HepG2 (cell line): ENCODE measurements at regions not wholly inside any gene's neighbourhood (a gene's known extent, or its start where the extent isn't known, plus 50 kb on each side); places are given as distances from the start of the nearest gene placed in this dataset.

ENCODE experiments used
- CTCF ChIP-seq: sonication (generic); formaldehyde crosslinking; IDR thresholded peaks from 2 replicates; pipeline ENCODE4 v1.5.0; 2020; ENCODE audit warnings: mild to moderate bottlenecking, missing genetic modification reagents, moderate library complexity
- GMEB2 ChIP-seq: IDR thresholded peaks from 2 replicates; pipeline ENCODE4 v1.6.1; 2016; ENCODE audit warnings: missing biosample characterization, missing genetic modification reagents, low read depth
- PRDM4 ChIP-seq: sonication (generic); formaldehyde crosslinking; IDR thresholded peaks from 2 replicates; pipeline ENCODE4 v1.9.0; 2021; ENCODE audit warnings: missing genetic modification reagents, borderline replicate concordance
- ZNF34 ChIP-seq: sonication (generic); formaldehyde crosslinking; IDR thresholded peaks from 2 replicates; pipeline ENCODE4 v1.4.0; 2020; ENCODE audit warnings: mild to moderate bottlenecking, missing genetic modification reagents, borderline replicate concordance

GRCh38 chr12:131327521-131328488 is 374.1 kb downstream of the ADGRD1 start:
- TF ChIP-seq CTCF (CRISPR knock-in tag) (no peak), PRDM4 (CRISPR knock-in tag) (no peak), ZNF34 (CRISPR knock-in tag) (no peak), GMEB2 (no peak)
